Brain pericyte (primary cell): ENCODE measurements at regions not wholly inside any gene's neighbourhood (a gene's known extent, or its start where the extent isn't known, plus 50 kb on each side); places are given as distances from the start of the nearest gene placed in this dataset.

Source experiments
- DNase-seq: peaks from one replicate; pipeline ENCODE4 v3.0.0-alpha.2; 2012; ENCODE audit warnings: low read depth, low spot score

DNA sequence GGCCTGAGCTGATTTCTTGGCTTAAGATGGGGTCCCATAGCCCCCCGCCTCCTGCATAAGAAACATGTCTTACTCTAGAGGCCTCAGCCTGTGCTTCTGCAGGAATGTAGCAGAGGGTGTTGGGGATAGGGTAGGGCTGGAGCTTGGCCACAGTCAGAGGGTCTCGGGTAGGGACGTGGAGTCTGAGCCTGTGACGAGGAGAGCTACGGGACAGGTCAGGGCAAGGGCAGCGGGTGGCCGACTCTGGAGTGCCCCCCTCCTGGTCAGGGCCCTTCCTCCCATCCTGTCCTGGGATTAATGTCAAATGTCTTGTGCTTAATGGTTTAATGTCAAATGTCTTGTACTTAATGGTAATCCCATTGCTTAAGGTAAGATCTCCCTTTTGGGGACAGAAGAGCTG is 130.4 kb downstream of the GLI2 start:
- DNase-seq = no peak

DNA sequence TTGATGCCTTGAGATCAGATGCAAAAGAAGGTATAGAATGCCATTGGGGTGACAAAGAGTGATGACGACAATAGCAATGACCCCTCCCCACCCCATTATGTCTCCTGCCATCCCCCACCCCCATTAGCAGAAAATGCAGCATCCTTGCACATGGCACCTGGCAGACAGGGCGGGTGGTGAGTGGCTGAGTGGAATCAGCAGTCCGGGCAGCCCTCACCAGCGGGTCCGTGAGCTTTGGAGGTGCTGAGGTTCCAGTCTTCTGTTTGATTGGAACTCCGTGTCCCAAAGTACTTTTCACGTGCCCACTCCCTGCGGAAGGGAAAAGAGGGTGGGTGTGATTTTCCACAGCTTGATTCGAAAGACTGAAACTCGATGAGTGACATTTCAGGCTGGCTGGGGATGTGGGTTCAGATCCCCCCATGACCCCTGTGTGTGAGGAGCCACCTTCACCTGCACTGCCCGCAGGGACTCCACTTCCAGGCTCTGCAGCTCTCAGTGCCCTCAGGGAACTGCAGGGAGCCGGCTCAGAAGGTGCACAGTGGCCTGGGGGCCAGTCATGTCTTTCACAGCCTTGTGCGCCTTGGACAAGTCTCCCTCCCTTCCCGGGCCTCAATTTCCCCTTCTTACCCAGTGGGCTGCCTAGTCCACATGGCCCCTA is 130.9 kb downstream of the GLI2 start:
- no peak for DNase-seq

DNA sequence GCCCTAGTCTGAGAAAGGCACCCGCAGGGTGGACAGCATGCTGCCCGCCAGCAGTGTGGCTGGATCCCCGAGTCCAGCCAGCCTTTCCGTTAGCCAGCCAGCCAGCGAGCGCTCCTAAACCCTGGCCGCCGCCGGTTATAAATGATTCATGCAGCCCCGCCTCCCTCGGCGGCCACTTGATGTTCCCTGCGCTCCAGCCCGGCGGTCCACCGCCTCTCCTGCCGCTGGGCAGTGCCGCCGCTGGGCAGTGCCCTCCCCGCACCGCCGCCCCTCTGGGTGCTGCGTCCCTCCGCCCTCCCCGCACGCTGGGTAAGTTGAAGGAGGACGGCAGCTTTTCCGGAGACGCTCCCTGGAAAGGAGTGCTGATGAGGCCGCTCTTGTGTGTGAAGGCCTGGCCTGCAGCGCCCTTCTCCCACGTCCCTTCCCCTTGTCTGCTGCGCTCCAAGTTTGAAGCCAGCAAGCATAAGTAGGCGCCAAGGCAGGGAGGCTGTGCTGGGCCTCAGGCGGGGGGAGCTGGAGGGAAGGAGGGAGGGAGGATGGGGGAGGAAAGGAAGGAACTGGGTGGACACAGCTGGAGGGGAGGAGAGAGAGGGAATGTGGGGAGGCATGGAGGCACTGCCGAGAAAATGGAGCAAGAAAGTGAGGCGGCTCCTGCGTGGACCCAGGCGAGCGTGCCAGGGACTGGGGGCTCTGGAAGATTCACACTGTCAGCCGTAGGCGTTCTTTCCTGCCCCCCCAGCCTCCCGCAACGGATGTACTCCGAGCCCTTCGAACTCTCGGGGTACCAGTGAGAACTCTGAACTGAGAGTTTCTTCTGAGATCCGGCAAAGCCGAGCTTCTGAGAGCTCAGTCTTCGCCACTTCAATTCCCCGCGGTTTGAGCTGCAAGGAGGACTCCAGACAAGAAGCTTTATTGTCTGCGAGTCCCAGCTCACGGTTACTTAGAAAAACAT is 131.9 kb downstream of the GLI2 start:
- peak; percentile 59 for DNase-seq

DNA sequence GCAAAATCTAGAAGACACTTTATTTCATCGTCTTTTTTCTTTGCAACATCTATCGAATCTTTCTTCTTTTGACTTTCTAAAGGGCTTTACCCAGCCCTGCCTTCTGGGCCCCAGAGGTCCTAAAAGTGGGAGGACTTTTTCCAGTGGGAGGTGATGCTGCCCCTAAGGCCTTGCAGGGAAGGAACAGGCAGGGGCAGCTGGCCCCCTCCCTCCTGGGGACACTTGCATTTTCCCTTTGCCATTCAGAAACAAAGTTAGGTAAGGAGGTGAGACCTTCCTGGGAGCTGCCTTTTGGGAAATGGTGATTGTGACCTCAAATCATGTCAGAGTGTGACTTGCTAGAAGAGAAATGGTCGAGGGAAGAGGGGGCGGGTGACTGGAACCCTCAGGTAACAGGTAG is 132.7 kb downstream of the GLI2 start:
- no peak for DNase-seq

DNA sequence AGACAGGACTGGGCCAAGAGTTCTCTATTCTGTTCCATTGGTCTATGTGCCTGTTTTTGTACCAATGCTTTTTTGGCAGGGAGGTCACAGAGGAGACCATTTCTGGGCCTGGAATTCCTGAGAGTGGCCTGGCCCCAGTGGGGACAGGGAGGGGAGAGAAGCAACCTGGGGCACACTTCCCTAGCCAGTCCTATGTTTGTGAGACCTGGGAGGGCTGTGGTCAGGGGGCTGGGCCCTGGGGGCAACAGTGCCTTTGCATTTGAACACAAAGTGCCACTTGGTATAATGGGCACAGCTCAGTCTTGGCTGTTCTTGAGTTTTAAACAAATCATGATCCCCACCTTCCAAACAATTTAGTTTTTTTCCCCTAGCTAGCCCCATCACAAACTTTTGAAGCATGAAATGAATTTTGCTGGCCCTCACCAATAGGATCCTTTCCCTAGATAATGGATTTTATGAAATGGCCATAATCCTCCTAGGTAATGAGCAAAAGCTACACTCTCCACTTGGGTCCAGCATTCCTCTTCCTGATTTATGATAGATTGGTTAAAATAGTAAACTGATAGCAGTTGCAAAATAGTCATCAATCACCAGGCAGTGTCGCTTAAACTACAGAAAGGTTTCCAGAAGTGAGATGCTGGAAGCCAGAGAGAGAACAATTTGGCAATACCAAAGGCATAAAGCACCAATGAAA is 133.5 kb downstream of the GLI2 start:
- DNase-seq = no peak

DNA sequence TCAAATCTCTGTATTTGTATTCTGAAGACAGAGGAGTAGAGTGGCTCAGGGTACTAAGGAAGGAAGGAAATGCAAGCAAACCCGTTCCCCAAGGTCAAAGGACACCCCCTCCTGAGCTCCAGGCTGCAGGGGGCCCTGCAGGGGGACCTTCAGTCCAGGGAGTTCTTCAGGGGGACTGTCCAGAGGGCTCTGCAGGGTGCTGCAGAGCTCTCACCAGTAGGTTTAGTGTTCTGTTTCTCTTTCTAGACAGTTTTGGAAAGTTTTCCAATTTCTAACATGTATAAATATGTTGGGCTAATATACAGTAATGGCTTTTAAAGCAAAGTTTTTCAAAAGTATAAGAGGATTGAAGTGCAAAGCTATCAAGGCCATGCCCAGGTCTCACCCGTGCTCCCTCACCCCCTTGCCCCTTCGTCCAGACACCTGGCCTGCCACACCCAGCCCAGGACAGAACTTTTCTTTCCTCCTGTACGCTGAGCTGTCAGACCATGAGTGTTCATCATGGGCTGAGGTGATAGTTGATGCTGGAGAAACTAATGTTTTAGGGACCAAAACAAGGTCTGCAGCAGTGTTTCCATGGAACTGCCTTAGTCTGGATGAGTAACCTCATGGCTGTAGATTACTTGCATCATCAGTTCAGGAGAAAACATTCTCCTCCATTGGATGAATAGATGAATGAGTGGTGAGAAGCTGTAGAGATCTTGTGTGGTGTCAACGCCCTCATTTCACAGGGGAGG is 134.2 kb downstream of the GLI2 start:
- DNase-seq = no peak

DNA sequence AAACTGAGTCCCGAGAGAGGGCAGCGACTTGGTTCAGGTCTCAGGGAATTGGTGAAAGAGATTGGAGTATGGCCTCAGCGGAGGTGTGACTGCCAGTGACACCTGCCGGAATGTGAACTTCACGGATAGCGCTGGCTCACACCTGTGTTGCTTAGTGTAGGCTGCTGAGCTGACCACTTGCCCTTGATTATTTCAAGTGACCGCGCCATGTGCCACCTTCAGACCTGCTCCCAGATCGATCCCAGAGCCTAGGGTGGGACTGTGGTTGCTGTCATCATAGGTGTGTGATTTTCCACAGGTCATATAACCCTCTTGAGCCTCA is 134.8 kb downstream of the GLI2 start:
- DNase-seq = no peak

DNA sequence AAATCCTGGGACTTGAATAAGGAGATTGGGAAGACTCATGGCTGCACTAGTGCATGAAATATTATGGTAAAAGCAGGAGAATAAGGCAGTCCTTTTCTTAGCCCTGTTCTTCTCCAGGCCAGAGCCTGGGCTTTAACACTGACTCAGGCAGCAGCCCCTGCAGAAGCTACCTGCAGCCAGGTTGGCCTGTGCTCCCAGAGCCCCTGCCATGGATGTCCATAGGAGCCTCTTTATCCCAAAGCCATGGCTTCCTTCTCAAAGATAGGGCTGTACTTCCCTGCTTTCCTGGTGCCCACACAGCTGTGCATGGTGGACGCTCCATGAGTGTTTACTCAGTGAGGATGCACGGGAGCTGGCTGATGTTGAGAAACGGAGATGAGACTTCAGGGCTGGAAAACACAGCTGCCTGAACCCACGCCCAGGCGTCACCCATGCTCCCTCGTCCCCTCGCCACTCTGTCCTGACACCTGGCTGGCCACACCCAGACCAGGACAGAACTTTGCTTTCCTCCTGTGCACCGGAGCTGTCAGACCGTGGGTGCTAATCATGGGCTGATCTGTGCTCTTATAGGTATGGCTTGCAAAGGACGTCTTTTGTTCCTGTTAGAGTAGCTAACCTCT is 135.5 kb downstream of the GLI2 start:
- DNase-seq = no peak

DNA sequence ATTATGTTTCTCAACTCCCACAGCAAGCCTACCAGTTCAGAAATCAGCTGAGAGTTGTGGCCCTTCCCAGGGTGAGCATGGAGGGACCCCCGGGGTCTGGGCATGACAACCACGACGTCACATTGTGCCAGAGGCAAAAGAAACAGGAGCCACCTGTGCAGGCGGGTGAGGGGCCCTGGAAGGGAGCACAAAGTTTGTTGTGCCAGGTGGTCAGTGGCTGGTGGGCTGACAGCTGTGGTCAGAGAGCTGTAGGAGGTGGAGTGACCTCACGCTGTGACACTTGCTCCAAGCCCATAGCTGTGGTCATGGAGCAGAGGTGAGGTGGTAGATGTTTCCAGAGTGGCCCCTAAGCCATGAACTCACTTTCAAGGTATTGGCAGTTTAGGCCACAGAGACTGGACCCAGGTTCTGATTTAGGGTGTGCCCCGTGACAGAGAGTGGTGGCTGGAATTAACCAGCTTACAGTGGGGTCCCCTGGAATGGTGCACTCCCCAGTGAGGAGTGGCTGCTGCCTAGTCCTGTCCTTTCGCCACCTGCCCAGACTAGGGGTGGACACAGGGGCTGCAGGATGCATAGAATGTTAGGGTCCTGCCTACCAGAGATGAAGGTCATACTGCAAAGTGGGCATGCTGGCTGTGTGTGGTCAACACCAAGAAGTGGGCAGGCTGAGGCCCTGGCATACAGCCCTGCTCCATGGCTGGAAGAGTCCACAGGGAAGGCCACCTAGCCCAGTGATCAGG is 136.4 kb downstream of the GLI2 start:
- no peak for DNase-seq

DNA sequence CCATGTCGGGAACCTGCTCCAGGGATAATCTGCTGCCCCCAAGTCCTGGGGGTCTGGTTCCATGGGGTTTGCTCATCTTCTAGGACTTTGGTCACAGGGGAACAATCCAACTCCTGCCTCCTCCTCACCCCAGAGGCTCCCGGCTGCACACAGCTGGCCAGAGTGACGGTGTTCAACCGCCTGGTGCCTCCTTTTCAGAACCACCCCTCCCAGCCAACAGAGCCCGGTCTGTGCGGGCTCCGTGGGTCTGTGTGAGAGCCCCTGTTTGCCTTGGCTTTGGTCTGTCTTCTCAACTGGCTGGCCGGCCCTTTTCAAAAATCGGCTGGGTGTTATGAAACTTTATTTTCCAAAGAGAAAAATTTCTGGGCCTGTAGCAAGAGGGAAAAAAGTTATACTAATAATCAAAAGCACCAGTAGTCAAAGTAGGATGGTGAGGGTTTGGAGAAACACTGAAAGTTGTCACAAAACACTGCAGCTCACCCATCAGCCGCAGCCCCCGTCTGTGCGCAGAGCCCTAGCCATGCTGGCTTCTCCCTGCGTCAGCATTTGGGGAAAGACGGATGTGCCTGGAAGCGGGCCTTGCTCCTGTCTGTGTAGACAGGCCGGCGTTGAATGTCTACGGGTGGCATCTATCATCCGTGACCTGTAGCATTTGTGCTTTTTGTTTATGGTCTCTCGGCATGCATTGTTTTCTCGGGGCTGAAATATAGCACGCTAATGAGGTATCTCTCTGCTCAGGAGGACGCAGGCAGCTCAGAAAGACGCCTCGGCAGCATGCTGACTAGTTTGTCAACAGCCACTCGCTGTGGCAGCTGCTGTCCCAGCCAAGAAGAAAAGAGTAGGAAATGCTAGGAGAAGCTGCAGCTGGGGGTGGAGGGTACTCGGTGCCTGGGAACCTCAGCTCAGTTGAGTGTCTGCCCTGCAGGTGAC is 138.6 kb downstream of the GLI2 start:
- no peak for DNase-seq

DNA sequence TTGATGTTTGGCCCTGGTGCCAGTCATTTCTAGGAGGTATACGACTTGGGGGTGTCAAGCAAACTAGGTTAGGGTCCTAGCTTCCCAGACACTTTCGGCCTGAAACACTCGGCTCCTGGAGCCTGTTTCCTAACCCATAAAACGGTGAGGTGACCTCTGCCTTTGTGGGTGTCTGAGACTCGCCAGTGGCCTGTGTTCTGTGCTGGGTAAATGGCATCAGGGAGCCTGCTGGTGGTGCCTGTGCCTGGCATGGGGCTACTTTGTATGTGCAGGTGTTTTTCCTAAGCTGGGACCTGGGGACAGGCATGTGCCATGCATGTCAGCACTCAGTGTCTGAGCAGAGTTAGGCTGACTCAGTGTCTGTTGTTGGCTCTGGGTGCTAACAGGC is 139.2 kb downstream of the GLI2 start:
- DNase-seq = no peak

DNA sequence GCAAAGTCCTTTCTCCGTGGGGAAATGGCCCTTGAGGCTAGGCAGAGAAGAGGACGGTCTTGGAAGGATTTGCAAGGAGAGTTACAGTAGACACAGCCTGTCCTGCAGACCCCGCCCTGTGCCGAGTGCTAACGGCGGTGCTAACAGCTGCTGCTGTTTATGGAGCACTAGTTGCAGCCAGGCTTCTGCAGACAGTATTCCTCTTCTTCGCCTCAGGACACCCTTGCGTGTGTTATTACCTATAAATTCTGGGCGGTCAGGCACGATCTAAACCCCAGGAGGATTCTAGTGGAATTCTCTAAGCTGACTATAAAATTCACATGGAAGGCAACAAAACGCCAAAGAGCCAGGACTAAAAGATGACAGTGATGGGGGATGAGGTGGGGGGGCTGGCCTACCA is 139.8 kb downstream of the GLI2 start:
- DNase-seq = no peak

DNA sequence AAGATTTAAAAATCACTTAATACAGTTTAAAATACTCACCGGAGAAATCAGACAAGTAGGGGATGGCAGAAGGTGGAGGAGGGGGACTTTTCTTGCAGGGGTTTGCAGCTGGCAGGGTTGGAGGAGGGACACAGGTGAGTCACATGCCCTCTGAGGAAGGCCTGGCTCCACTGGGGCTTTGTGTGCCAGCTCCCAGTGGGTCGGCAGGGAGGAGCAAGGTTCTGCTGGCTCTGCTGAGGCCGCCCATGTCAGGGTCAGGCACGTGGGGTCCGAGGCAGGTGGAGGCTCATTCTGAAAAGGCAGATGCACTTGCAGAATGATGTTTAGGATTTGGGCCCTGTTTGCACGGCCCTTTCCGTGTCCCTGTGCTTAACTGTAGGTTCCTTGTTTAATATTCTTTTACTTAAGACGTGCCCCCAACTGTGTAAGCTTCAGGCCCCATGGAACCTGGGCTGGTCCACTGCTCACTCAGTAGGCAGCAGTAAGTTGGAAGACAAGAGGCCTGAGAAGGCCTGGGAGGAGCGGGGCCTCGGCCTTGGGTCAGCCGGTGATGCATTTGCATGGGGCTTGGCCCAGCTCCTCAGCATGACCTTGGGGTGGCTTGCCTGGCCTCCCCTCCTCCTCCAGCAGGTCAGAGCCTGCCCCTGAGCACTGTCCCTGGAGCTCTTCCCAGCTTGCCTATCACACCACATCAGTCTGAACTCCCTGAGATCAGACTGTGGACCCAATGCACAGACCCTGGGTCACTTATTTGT is 141.0 kb downstream of the GLI2 start:
- DNase-seq = no peak

DNA sequence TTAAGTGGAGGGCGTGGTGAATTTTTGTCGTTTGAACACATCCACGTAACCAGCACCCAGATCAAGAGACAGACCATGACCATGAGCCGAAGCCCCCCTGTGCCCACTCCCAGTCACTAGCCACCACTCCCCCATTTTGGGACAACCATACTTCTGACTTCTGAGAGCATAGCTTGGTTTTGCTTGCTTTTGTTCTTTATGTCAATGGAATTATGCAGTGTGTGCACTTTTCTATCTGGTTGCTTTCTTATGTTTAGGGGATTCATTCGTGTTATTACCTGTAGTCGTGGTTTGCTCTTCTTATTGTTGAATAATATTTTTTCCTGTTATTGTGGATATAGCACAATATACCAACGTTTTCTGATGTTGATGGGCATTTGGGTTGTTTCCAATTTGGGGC is 141.7 kb downstream of the GLI2 start:
- DNase-seq = no peak

DNA sequence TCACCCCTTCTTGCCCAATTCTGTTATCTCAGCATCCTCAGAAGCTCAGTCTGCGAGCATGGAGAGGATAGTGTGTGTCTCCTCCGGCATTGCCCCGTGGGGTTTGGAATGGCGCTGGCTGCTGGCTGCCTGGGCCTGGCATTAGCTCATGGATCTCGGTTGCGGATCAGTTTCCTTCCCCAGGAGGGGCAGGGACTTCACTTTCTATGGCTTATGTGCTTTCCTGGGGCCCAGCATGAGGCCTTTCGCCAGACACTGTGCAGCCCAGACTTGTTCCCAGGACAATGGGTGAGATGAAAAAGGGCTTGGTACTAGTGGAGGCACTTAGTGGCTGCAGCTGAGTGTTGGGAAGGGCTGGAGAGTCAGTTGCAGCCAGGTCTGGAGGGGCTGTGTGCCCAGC is 143.3 kb downstream of the GLI2 start:
- DNase-seq = no peak

DNA sequence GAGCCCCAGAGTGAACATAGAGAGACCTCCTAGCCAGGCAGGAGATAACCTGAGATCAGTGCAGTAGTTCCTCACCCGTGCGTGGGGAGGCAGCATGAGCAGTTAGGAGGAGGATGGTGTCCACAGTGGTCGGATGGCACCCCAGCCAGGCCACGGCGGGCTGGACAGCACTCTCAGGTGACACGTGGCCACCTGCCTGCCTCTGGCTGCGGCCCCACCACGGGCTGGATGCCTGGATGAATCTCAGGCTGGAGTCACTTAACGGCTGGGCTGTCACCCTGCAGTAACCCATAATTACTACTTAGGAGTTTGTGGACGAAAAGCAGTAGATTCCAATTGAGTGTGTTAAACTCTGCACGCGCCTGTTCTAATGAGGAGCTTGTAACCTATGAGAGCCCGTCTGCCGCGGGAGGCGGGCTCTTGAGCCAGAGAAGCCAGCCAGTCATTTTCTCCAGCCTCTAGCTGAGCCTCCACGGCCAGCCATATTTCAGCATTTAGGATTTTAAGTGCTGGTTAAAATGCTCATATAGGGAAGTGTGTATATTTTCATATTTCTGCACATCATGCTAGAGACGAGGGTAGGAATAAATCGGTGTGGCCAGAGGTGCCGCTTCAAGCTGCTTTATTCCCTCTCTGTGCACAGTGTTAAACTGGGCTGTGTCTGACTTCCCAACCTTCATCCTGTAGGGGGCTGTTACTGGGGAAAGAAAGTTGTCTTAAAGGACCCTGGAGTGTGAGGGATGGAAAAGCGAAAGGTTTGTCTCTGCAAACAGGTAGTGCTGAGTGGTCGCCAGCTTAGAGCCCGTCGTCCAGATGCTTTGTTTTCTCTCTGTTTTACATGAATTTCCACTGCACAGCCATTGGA is 144.0 kb downstream of the GLI2 start:
- no peak for DNase-seq

DNA sequence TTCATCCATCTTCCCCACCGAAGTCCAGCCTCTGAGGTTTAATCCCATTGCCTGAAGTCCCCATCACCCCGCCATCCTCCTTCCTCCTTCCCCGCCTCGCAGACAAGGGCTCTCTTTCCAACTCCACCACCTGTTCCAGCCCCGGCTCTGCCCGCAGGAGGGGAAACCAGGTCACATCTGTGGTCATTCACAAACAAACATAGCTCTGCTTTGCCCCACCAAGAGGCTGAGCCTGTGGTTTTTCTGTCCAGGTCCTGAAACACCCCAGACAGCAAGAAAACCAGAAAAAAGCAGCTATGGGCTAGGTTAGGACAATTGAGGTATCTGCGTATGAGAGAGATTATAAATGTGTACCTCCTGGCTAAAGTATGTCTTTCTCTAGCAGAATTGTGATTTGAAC is 144.7 kb downstream of the GLI2 start:
- no peak for DNase-seq
